Neural cell (in vitro differentiated cells): ENCODE measurements at regions not wholly inside any gene's neighbourhood (a gene's known extent, or its start where the extent isn't known, plus 50 kb on each side); places are given as distances from the start of the nearest gene placed in this dataset.

Experiments used
- H2AFZ ChIP-seq: fragments of 200-600, 300-800 bp; sonication (generic), shearing (Covaris generic); 2 replicates; pipeline ENCODE4 v1.6.0; 2014; ENCODE audit warnings: low read depth, mild to moderate bottlenecking, antibody characterized with exemption, low read length, moderate library complexity
- H3F3A ChIP-seq: fragments of 200-600 bp; shearing (Covaris generic); 2 replicates; pipeline ENCODE4 v1.6.1; 2016; ENCODE audit warnings: mild to moderate bottlenecking, moderate library complexity, mixed read lengths, antibody characterized with exemption, low read length; ENCODE audit not compliant: insufficient read depth, poor library complexity, severe bottlenecking
- H3K27ac ChIP-seq: fragments of 200-600, 300-800 bp; sonication (generic), shearing (Covaris generic); 2 replicates; pipeline ENCODE4 v1.5.1; 2014; ENCODE audit warnings: mild to moderate bottlenecking, low read length, moderate library complexity
- H3K27me3 ChIP-seq: fragments of 300-800, 200-600 bp; sonication (generic), shearing (Covaris generic); 2 replicates; pipeline ENCODE4 v1.6.0; 2014; ENCODE audit warnings: mild to moderate bottlenecking, low read depth, low read length, moderate library complexity; ENCODE audit not compliant: insufficient read depth
- H3K36me3 ChIP-seq: fragments of 300-800, 200-600 bp; sonication (generic), shearing (Covaris generic); 2 replicates; pipeline ENCODE4 v1.5.1; 2014; ENCODE audit warnings: mild to moderate bottlenecking, antibody characterized with exemption, low read length, moderate library complexity; ENCODE audit not compliant: insufficient read depth
- H3K4me2 ChIP-seq: fragments of 300-800, 200-600 bp; sonication (generic), shearing (Covaris generic); 2 replicates; pipeline ENCODE4 v1.6.0; 2014; ENCODE audit warnings: mild to moderate bottlenecking, low read length
- H3K4me3 ChIP-seq: fragments of 300-800, 200-600 bp; sonication (generic), shearing (Covaris generic); 2 replicates; pipeline ENCODE4 v1.5.1; 2014; ENCODE audit warnings: mild to moderate bottlenecking, low read length, moderate library complexity
- H3K79me2 ChIP-seq: fragments of 200-600 bp; shearing (Covaris generic); replicated peaks from 2 replicates; pipeline ENCODE4 v1.6.0; 2014; ENCODE audit warnings: mild to moderate bottlenecking, low read length, moderate library complexity; ENCODE audit not compliant: insufficient read depth
- H3K9ac ChIP-seq: fragments of 300-800, 200-600 bp; sonication (generic), shearing (Covaris generic); 2 replicates; pipeline ENCODE4 v1.6.1; 2016; ENCODE audit warnings: mild to moderate bottlenecking, low read length, mixed read lengths
- H3K9me2 ChIP-seq: fragments of 200-600 bp; shearing (Covaris generic); 2 replicates; pipeline ENCODE4 v1.6.1; 2016; ENCODE audit warnings: mild to moderate bottlenecking, low read length, mixed read lengths; ENCODE audit not compliant: insufficient read depth
- H3K9me3 ChIP-seq: fragments of 200-600, 300-800 bp; sonication (generic), shearing (Covaris generic); 2 replicates; pipeline ENCODE4 v1.6.1; 2016; ENCODE audit warnings: mild to moderate bottlenecking, mixed run types, low read length, moderate library complexity, mixed read lengths
- H4K20me1 ChIP-seq: fragments of 200-600 bp; shearing (Covaris generic); 2 replicates; pipeline ENCODE4 v1.6.1; 2016; ENCODE audit warnings: mild to moderate bottlenecking, mixed run types; ENCODE audit not compliant: insufficient read depth
- EP300 ChIP-seq: fragments of 450-650 bp; conservative IDR thresholded peaks from 2 replicates; pipeline ENCODE4 v1.6.1; 2014; ENCODE audit warnings: antibody characterized with exemption, mild to moderate bottlenecking, moderate library complexity; ENCODE audit not compliant: poor library complexity, severe bottlenecking
- EZH2 ChIP-seq: fragments of 200-600, 300-800 bp; shearing (Covaris generic), sonication (generic); IDR thresholded peaks from 2 replicates; pipeline ENCODE4 v1.6.1; 2014; ENCODE audit warnings: antibody characterized with exemption, low read length, borderline replicate concordance, mild to moderate bottlenecking; ENCODE audit not compliant: insufficient read depth, poor library complexity, severe bottlenecking
- MXI1 ChIP-seq: fragments of 450-650 bp; conservative IDR thresholded peaks from 2 replicates; pipeline ENCODE4 v1.6.1; 2014; ENCODE audit warnings: antibody characterized with exemption, mild to moderate bottlenecking; ENCODE audit not compliant: poor library complexity, severe bottlenecking
- POLR2AphosphoS5 ChIP-seq: IDR thresholded peaks from 2 replicates; pipeline ENCODE4 v1.6.1; 2012
- RAD21 ChIP-seq: fragments of 450-650 bp; conservative IDR thresholded peaks from 2 replicates; pipeline ENCODE4 v1.6.1; 2014; ENCODE audit warnings: antibody characterized with exemption, mild to moderate bottlenecking, moderate library complexity
- SMC3 ChIP-seq: fragments of 450-650 bp; conservative IDR thresholded peaks from 2 replicates; pipeline ENCODE4 v1.6.1; 2014; ENCODE audit warnings: antibody characterized with exemption, mild to moderate bottlenecking, moderate library complexity; ENCODE audit not compliant: poor library complexity
- TAF1 ChIP-seq: IDR thresholded peaks from 2 replicates; pipeline ENCODE4 v1.6.1; 2012; ENCODE audit warnings: low read depth
- TF ChIP-seq, protein P1 (sequence below): IDR thresholded peaks from 2 replicates; pipeline ENCODE4 v1.6.1; 2012; ENCODE audit warnings: borderline replicate concordance
- TF ChIP-seq, protein P2 (sequence below): fragments of 450-650 bp; IDR thresholded peaks from 2 replicates; pipeline ENCODE4 v1.5.1; 2014; ENCODE audit warnings: antibody characterized with exemption, mild to moderate bottlenecking, moderate library complexity; ENCODE audit not compliant: poor library complexity, severe bottlenecking

DNA sequence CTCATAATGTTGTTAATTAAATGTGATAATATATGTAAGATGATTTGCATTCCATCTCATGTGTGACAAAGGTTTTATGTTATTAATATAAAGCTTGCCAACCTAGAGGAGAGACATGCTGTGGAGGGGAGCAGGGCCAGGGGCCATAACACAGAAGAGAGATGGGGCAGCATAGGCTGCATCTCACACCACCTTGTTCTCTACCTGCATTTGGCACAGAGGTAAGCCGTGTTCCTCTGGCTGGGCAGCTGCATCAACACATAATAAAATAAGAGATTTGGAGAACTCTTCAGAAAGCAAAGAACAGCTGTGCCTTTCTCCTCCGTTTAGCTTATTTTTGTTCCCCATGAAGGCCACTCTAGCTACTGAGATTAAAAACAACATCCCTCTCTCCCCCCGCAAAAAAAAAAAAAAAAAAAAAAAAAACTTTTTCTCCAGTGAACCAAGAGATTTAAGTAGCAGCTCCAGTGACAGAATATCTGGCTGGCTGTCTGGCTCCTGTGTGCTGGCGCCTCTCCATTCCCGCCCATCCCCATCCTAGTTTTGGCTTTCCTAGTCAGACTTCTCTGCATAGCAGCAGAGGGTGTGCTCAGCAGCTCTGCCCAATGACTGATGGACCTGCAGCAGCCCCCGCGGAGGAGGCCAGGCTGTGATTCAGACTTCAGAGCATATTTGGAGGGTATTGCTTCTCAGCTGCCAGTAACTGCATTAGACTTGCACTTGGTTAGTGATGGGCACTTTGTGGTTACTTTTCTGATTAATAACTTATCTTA, 52.2 kb upstream of the STXBP5L start:
- Histone ChIP-seq H3K27ac (no peak overlapping the region), H3K4me2 (no peak overlapping the region), H3K9me3 (no peaks in the 10 kb centered on the region), H3K9me2 (no peaks in the 10 kb centered on the region), H3K79me2 (no peaks in the 10 kb centered on the region), H3K36me3 (no peaks in the 10 kb centered on the region), H4K20me1 (no peaks in the 10 kb centered on the region), H3K4me3 (no peak overlapping the region), H3F3A (no peaks in the 10 kb centered on the region), H2AFZ (no peak overlapping the region), H3K9ac (no peak overlapping the region), H3K27me3 (no peaks in the 10 kb centered on the region)
- TF ChIP-seq TAF1, result no peak
- TF ChIP-seq EZH2, result no peak
- no peak for TF ChIP-seq MXI1
- TF ChIP-seq, protein P1, sequence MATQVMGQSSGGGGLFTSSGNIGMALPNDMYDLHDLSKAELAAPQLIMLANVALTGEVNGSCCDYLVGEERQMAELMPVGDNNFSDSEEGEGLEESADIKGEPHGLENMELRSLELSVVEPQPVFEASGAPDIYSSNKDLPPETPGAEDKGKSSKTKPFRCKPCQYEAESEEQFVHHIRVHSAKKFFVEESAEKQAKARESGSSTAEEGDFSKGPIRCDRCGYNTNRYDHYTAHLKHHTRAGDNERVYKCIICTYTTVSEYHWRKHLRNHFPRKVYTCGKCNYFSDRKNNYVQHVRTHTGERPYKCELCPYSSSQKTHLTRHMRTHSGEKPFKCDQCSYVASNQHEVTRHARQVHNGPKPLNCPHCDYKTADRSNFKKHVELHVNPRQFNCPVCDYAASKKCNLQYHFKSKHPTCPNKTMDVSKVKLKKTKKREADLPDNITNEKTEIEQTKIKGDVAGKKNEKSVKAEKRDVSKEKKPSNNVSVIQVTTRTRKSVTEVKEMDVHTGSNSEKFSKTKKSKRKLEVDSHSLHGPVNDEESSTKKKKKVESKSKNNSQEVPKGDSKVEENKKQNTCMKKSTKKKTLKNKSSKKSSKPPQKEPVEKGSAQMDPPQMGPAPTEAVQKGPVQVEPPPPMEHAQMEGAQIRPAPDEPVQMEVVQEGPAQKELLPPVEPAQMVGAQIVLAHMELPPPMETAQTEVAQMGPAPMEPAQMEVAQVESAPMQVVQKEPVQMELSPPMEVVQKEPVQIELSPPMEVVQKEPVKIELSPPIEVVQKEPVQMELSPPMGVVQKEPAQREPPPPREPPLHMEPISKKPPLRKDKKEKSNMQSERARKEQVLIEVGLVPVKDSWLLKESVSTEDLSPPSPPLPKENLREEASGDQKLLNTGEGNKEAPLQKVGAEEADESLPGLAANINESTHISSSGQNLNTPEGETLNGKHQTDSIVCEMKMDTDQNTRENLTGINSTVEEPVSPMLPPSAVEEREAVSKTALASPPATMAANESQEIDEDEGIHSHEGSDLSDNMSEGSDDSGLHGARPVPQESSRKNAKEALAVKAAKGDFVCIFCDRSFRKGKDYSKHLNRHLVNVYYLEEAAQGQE, result no peak
- no peak for TF ChIP-seq RAD21
- TF ChIP-seq POLR2AphosphoS5, result no peak
- no peak for TF ChIP-seq SMC3
- TF ChIP-seq, protein P2, sequence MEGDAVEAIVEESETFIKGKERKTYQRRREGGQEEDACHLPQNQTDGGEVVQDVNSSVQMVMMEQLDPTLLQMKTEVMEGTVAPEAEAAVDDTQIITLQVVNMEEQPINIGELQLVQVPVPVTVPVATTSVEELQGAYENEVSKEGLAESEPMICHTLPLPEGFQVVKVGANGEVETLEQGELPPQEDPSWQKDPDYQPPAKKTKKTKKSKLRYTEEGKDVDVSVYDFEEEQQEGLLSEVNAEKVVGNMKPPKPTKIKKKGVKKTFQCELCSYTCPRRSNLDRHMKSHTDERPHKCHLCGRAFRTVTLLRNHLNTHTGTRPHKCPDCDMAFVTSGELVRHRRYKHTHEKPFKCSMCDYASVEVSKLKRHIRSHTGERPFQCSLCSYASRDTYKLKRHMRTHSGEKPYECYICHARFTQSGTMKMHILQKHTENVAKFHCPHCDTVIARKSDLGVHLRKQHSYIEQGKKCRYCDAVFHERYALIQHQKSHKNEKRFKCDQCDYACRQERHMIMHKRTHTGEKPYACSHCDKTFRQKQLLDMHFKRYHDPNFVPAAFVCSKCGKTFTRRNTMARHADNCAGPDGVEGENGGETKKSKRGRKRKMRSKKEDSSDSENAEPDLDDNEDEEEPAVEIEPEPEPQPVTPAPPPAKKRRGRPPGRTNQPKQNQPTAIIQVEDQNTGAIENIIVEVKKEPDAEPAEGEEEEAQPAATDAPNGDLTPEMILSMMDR, result no peak
- no peak for TF ChIP-seq EP300
